ENCODE measurements at regions not wholly inside any gene's neighbourhood (a gene's known extent, or its start where the extent isn't known, plus 50 kb on each side); places are given as distances from the start of the nearest gene placed in this dataset.

- TF ChIP-seq CTCF (IDR thresholded peaks at IDR 0.05) (no peak), TP53 (CRISPR knock-in tag; IDR thresholded peaks at IDR 0.05) (no peak), RAD21 (conservative IDR thresholded peaks at IDR 0.05 in 1 of 2, IDR thresholded peaks at IDR 0.05 in 1 of 2) (no peak), POLR2A (IDR thresholded peaks at IDR 0.05; ENCODE audit: low read length) (no peak), RCOR1 (IDR thresholded peaks at IDR 0.05; ENCODE audit: low read depth, low read length) (no peak), HDAC2 (IDR thresholded peaks at IDR 0.05) (no peak), MAZ (IDR thresholded peaks at IDR 0.05; ENCODE audit: borderline replicate concordance, low read depth, low read length) (no peak), CEBPB (IDR thresholded peaks at IDR 0.05) (no peak), FOSL2 (IDR thresholded peaks at IDR 0.05) (no peak), FOSL2 (CRISPR knock-in tag; IDR thresholded peaks at IDR 0.05) (no peak), REST (IDR thresholded peaks at IDR 0.05) (no peak)
Observed at GRCh38 chr3:24596626-24597025, 102.0 kb upstream of the THRB start.
